Erythroblast (primary cell): ENCODE measurements at regions not wholly inside any gene's neighbourhood (a gene's known extent, or its start where the extent isn't known, plus 50 kb on each side); places are given as distances from the start of the nearest gene placed in this dataset.

ENCODE experiments used
- GATA1 ChIP-seq: IDR thresholded peaks from 2 replicates; pipeline ENCODE4 v1.6.1; 2011; ENCODE audit warnings: low read depth, mild to moderate bottlenecking, control low read depth, low read length, moderate library complexity
- POLR2A ChIP-seq: IDR thresholded peaks from 2 replicates; pipeline ENCODE4 v1.6.1; 2011; ENCODE audit warnings: mild to moderate bottlenecking, low read length

DNA sequence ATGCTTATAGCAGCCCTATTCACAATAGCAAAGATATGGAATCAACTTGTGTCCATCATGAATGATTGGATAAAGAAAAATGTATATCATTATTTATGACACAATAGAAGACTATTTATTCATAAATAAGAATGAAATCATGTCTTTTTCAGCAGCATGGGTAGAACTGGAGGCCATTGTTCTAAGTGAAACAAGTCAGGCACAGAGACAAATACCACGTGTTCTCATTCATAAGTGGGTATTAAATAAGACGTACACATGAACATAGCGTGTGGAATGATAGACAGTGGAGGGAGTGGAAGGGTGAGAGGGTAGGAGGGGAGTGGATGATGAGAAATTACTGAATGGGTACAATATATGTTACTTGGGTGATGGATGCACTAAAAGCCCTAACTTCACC, 762.4 kb downstream of the REEP3 start:
- TF ChIP-seq POLR2A = no peak
- no peak for TF ChIP-seq GATA1
